RWPE2 (cell line): ENCODE measurements at regions not wholly inside any gene's neighbourhood (a gene's known extent, or its start where the extent isn't known, plus 50 kb on each side); places are given as distances from the start of the nearest gene placed in this dataset.

Source experiments
- ATAC-seq: fragments of 200-7000 bp; cut with Tn5 transposase; 3 replicates; pipeline ENCODE4 v1.9.1; 2021; ENCODE audit warnings: low read depth
- DNase-seq: peaks from one replicate; pipeline ENCODE4 v3.0.0-alpha.2; 2020; ENCODE audit warnings: low spot score
- H3K27ac ChIP-seq: fragments of 450-650 bp; 2 replicates; pipeline ENCODE4 v1.5.1; 2017; ENCODE audit warnings: mild to moderate bottlenecking; ENCODE audit not compliant: poor library complexity, severe bottlenecking
- H3K27me3 ChIP-seq: fragments of 250-450 bp; sonication (Bioruptor Pico); 2 replicates; pipeline ENCODE4 v1.5.1; 2021; ENCODE audit warnings: mild to moderate bottlenecking, moderate library complexity; ENCODE audit not compliant: insufficient read depth, poor library complexity, severe bottlenecking
- H3K36me3 ChIP-seq: fragments of 250-450 bp; sonication (Bioruptor Pico); 2 replicates; pipeline ENCODE4 v1.5.1; 2020; ENCODE audit warnings: low read depth, mild to moderate bottlenecking, moderate library complexity
- H3K4me1 ChIP-seq: fragments of 250-450 bp; sonication (Bioruptor Pico); 2 replicates; pipeline ENCODE4 v1.5.1; 2021; ENCODE audit warnings: mild to moderate bottlenecking, moderate library complexity; ENCODE audit not compliant: insufficient read depth, poor library complexity, severe bottlenecking
- H3K4me3 ChIP-seq: fragments of 250-450 bp; sonication (Bioruptor Pico); 2 replicates; pipeline ENCODE4 v1.5.1; 2021; ENCODE audit warnings: mild to moderate bottlenecking, moderate library complexity; ENCODE audit not compliant: severe bottlenecking
- H3K9me3 ChIP-seq: fragments of 250-450 bp; sonication (Bioruptor Pico); 2 replicates; pipeline ENCODE4 v1.5.1; 2021; ENCODE audit warnings: mild to moderate bottlenecking, moderate library complexity; ENCODE audit not compliant: severe bottlenecking
- CTCF ChIP-seq: fragments of 450-650 bp; IDR thresholded peaks from one replicate; pipeline ENCODE4 v1.5.1; 2017; ENCODE audit warnings: mild to moderate bottlenecking, moderate library complexity; ENCODE audit not compliant: poor library complexity, severe bottlenecking

DNA sequence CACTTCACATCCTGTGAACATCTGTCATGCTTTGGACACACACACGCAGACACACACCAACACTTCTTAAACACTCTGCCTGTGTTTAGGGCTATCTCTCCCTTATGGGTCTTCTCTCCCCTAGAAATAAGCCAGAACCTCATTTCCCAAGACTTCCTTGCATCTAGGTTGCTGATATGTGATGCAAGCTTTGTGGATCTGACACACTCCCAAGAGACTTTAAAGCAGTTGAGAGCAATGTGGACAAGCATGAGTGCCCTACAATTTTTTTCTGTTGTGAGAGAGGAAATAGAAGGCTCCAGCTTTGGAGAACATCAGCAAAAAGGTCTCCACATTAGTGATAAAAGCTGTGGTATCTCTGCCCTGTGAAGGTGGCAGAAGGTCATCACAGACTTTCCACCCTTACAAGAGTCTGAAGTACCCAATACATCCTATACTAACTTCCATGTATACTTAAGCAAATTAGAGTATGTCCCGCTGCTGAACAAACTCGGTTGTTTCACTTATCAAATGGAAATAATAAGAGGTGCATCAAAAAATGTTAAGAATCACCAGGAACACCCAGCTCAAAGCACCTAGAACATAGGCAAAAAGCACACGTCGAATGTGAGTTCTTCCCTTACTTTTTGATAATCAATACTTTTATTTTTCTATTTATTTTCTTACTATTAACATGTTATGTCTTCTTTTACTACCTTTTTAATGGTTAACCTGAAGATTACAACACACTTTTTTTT lies 267.6 kb downstream of the SETD4 start:
- peaks cover 12% of the 10 kb centered on the region for H3K4me1 ChIP-seq
- H3K9me3 ChIP-seq = no peaks in the 10 kb centered on the region
- H3K36me3 ChIP-seq = no peaks in the 10 kb centered on the region
- ATAC-seq (no peak), DNase-seq (no peak)
- no peak overlapping the region for H3K27ac ChIP-seq
- TF ChIP-seq CTCF = no peak
- H3K4me3 ChIP-seq = no peak overlapping the region
- H3K27me3 ChIP-seq = no peaks in the 10 kb centered on the region

DNA sequence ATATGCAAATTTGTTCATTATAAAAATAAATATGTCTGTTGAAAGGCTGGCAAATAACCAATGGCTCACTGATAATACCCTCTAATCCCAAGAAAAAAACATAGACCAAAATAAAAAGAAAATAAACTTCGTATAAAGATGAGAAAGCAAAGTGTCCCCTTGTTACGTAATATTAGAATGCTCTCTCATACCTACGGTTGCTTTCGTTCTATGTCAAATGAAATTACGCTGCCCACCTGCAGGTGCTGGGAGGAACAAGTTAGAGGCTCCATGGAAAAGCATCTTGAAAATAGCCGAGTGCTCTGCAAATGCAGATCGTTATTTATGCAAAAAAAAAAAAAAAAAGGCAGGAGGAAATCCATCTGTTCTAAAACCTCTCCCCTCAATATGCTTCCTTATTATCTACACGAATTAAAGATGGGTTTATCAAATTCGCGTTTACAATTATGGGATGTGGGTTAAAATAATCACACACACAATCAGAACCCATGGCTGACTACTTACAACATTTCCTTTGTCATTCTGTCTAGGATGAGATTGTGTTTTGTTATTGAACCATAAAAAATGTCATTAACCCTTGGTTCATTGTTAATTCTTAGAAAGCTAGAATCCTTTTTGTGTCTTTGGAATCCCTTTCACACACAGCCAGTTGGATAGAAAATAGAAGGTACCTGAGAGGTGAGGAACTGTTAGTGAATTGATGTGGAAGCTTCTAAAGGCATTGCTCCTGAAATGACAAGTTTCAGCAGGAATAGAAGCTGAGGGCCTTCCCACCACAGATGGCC lies 268.6 kb downstream of the SETD4 start:
- no peak for DNase-seq
- peaks cover 4% of the 10 kb centered on the region for H3K4me1 ChIP-seq
- no peak for TF ChIP-seq CTCF
- no peak overlapping the region for H3K4me3 ChIP-seq
- H3K36me3 ChIP-seq = no peaks in the 10 kb centered on the region
- no peaks in the 10 kb centered on the region for H3K9me3 ChIP-seq
- H3K27me3 ChIP-seq = no peaks in the 10 kb centered on the region
- no peak for ATAC-seq
- no peak overlapping the region for H3K27ac ChIP-seq

GRCh38 chr21:35783721-35784120 lies 276.6 kb downstream of the SETD4 start:
- H3K27me3 ChIP-seq = no peaks in the 10 kb centered on the region
- peaks cover 15% of the 10 kb centered on the region for H3K4me1 ChIP-seq
- no peaks in the 10 kb centered on the region for H3K9me3 ChIP-seq
- TF ChIP-seq CTCF = no peak
- DNase-seq (no peak), ATAC-seq (no peak)
- H3K27ac ChIP-seq = no peak overlapping the region
- no peaks in the 10 kb centered on the region for H3K36me3 ChIP-seq
- no peak overlapping the region for H3K4me3 ChIP-seq

GRCh38 chr21:35782667-35783066 lies 277.7 kb downstream of the SETD4 start:
- Histone ChIP-seq H3K27me3 (no peaks in the 10 kb centered on the region), H3K4me3 (no peak overlapping the region), H3K36me3 (no peaks in the 10 kb centered on the region), H3K9me3 (no peaks in the 10 kb centered on the region), H3K27ac (no peak overlapping the region), H3K4me1 (peaks cover 15% of the 10 kb centered on the region)
- no peak for TF ChIP-seq CTCF
- no peak for DNase-seq
- ATAC-seq = no peak

- no peak overlapping the region for H3K4me3 ChIP-seq
- H3K9me3 ChIP-seq = no peaks in the 10 kb centered on the region
- DNase-seq (no peak), ATAC-seq (no peak)
- peaks cover 25% of the 10 kb centered on the region for H3K4me1 ChIP-seq
- TF ChIP-seq CTCF = no peak
- H3K27me3 ChIP-seq = no peaks in the 10 kb centered on the region
- H3K36me3 ChIP-seq = no peaks in the 10 kb centered on the region
- H3K27ac ChIP-seq = peak overlapping the region; percentile 71
Observed at GRCh38 chr21:35780983-35781382, 279.3 kb downstream of the SETD4 start.
